BJ (cell line): ENCODE measurements at regions not wholly inside any gene's neighbourhood (a gene's known extent, or its start where the extent isn't known, plus 50 kb on each side); places are given as distances from the start of the nearest gene placed in this dataset.

Experiments
- CTCF ChIA-PET: fragments of 350-600 bp; formaldehyde crosslinking; extraction: SDS; loops from one replicate; lab custom pipeline; 2021; ENCODE audit warnings: antibody characterized with exemption, inconsistent platforms; lab: Yijun Ruan, JAX
- POLR2A ChIA-PET: fragments of 300-600 bp; sonication (Branson Sonifier 250); formaldehyde crosslinking; extraction: SDS; loops from one replicate; lab custom pipeline; 2021; ENCODE audit warnings: antibody characterized with exemption; lab: Charles Lee
- DNase-seq: peaks from one replicate; pipeline ENCODE4 v3.0.0-alpha.2; 2011; ENCODE audit warnings: low read depth
- H3K27me3 ChIP-seq: 2 replicates; pipeline ENCODE4 v1.6.0; 2011; ENCODE audit warnings: low read length; ENCODE audit not compliant: control insufficient read depth, insufficient read depth
- H3K36me3 ChIP-seq: 2 replicates; pipeline ENCODE4 v1.5.1; 2011; ENCODE audit warnings: low read length; ENCODE audit not compliant: control insufficient read depth, insufficient read depth
- H3K4me3 ChIP-seq: 2 replicates; pipeline ENCODE4 v1.5.1; 2011; ENCODE audit warnings: low read depth, mild to moderate bottlenecking, control low read depth, low read length
- CTCF ChIP-seq: IDR thresholded peaks from 2 replicates; pipeline ENCODE4 v1.5.1; 2011; ENCODE audit warnings: low read depth, mild to moderate bottlenecking, control low read depth, inconsistent platforms, low read length, moderate library complexity; ENCODE audit not compliant: insufficient read depth

GRCh38 chr6:12529364-12530019 lies 187.1 kb upstream of the PHACTR1 start:
- no peaks in the 10 kb centered on the region for H3K27me3 ChIP-seq

GRCh38 chr6:12530345-12530744 lies 186.2 kb upstream of the PHACTR1 start:
- POLR2A ChIA-PET, result no interaction called here
- DNase-seq, result no peak
- TF ChIP-seq CTCF, result no peak
- CTCF ChIA-PET, result no interaction called here
- Histone ChIP-seq H3K36me3 (no peaks in the 10 kb centered on the region), H3K27me3 (no peaks in the 10 kb centered on the region), H3K4me3 (no peak overlapping the region)

More at GRCh38 chr6:12529364-12530019, 187.1 kb upstream of the PHACTR1 start:
- Histone ChIP-seq H3K4me3 (no peak overlapping the region), H3K36me3 (no peaks in the 10 kb centered on the region)
- DNase-seq, result no peak
- TF ChIP-seq CTCF, result no peak
- ChIA-PET CTCF (no interaction called here), POLR2A (no interaction called here)

GRCh38 chr6:12533586-12533985 lies 183.0 kb upstream of the PHACTR1 start:
- Histone ChIP-seq H3K4me3 (no peak overlapping the region), H3K27me3 (no peaks in the 10 kb centered on the region), H3K36me3 (no peaks in the 10 kb centered on the region)
- TF ChIP-seq CTCF, result no peak
- no peak for DNase-seq
- POLR2A ChIA-PET, result no interaction called here
- CTCF ChIA-PET, result interaction anchor here (1.4 kb wide), 1 partner anchor 11 kb away, joined by 4 read pairs; no protein-coding TSS in a partner anchor

- no peaks in the 10 kb centered on the region for H3K36me3 ChIP-seq
- H3K27me3 ChIP-seq, result no peaks in the 10 kb centered on the region
- no peak overlapping the region for H3K4me3 ChIP-seq
- POLR2A ChIA-PET, result no interaction called here
- CTCF ChIA-PET, result interaction anchor here (1.4 kb wide), 1 partner anchor 10 kb away, joined by 4 read pairs; no protein-coding TSS in a partner anchor
- no peak for DNase-seq
- TF ChIP-seq CTCF, result no peak
Measured at GRCh38 chr6:12534069-12534853, 182.3 kb upstream of the PHACTR1 start.

- Histone ChIP-seq H3K27me3 (no peaks in the 10 kb centered on the region), H3K36me3 (no peaks in the 10 kb centered on the region), H3K4me3 (no peak overlapping the region)
- ChIA-PET POLR2A (no interaction called here), CTCF (interaction anchor here (1.2 kb wide), 1 partner anchor 8 kb away, joined by 3 read pairs; no protein-coding TSS in a partner anchor)
- DNase-seq, result no peak
- TF ChIP-seq CTCF, result no peak
Measured at GRCh38 chr6:12535586-12536314, 180.8 kb upstream of the PHACTR1 start.
